ENCODE measurements at regions not wholly inside any gene's neighbourhood (a gene's known extent, or its start where the extent isn't known, plus 50 kb on each side); places are given as distances from the start of the nearest gene placed in this dataset.

DNA sequence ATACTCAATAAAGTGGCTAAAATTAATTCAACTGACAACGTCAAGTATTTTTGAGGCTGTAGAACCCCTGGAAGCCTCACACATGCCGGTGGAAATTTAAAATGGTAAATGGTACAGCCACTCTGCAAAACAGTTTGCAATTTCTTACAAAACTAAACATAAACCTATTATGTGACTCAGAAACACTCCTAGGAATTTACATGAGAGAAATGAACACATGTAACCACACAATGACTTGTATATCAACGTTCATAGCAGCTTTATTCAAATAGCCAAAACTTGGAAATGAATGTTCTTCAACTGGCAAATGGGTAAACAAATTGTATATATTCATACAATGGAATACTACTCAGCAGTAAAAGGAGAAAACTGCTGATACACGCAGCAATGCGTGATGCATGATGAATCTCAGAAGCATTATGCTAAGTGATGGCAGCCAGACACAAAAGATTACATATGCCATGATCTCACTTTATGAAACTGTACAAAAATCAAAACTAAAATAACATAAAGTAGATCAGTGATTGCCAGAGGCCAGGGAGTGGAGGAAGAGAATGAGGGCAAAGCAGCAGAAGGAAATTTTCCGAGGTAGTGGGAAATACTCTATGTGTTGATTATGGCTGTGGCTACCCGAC is 112.5 kb downstream of the FAM50B start:
- Histone ChIP-seq H3K9me3 (ENCODE audit: control insufficient read depth, low read depth, low read length) (no peaks in the 10 kb centered on the region), H3K79me2 (ENCODE audit: control insufficient read depth, insufficient read depth, low read length) (no peaks in the 10 kb centered on the region), H3K27me3 (ENCODE audit: control insufficient read depth, extremely low read depth, insufficient read depth, low read length) (no peaks in the 10 kb centered on the region), H3K9ac (ENCODE audit: control insufficient read depth, extremely low read depth, insufficient read depth, low read length) (no peak overlapping the region), H3K9me1 (ENCODE audit: control insufficient read depth, extremely low read depth, insufficient read depth, low read length) (no peaks in the 10 kb centered on the region), H3K27ac (ENCODE audit: control insufficient read depth, insufficient read depth, low read length) (no peak overlapping the region), H3K36me3 (ENCODE audit: control insufficient read depth in 2 of 2, extremely low read depth in 1 of 2, insufficient read depth in 2 of 2, low read length in 2 of 2) (no peaks in the 10 kb centered on the region), H4K20me1 (ENCODE audit: control insufficient read depth, extremely low read depth, insufficient read depth, low read length) (no peaks in the 10 kb centered on the region), H3K4me3 (ENCODE audit: control insufficient read depth in 2 of 3, extremely low read depth in 1 of 3, insufficient read depth in 2 of 3, low read depth in 1 of 3, low read length in 3 of 3) (no peak overlapping the region), H3K4me1 (ENCODE audit: control insufficient read depth, extremely low read depth, insufficient read depth, low read length) (no peaks in the 10 kb centered on the region), H3K4me2 (ENCODE audit: control insufficient read depth, extremely low read depth, insufficient read depth, low read depth, low read length) (no peak overlapping the region), H2AFZ (ENCODE audit: control insufficient read depth, low read length) (no peak overlapping the region)
- FAIRE-seq (no peak), DNase-seq (ENCODE audit: low read depth, low spot score) (no peak)
- dilution Hi-C loops (cut with MboI; ENCODE audit: extremely low pct_ligation_motif_present, low sequenced_read_pairs), result no loop called here
- TF ChIP-seq EZH2 (IDR thresholded peaks at IDR 0.05; ENCODE audit: low read length), result no peak
- TF ChIP-seq, protein P1, sequence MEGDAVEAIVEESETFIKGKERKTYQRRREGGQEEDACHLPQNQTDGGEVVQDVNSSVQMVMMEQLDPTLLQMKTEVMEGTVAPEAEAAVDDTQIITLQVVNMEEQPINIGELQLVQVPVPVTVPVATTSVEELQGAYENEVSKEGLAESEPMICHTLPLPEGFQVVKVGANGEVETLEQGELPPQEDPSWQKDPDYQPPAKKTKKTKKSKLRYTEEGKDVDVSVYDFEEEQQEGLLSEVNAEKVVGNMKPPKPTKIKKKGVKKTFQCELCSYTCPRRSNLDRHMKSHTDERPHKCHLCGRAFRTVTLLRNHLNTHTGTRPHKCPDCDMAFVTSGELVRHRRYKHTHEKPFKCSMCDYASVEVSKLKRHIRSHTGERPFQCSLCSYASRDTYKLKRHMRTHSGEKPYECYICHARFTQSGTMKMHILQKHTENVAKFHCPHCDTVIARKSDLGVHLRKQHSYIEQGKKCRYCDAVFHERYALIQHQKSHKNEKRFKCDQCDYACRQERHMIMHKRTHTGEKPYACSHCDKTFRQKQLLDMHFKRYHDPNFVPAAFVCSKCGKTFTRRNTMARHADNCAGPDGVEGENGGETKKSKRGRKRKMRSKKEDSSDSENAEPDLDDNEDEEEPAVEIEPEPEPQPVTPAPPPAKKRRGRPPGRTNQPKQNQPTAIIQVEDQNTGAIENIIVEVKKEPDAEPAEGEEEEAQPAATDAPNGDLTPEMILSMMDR (optimal IDR thresholded peaks at IDR 0.05 in 1 of 3, IDR thresholded peaks at IDR 0.05 in 1 of 3, conservative IDR thresholded peaks at IDR 0.05 in 1 of 3; ENCODE audit: extremely low read depth in 1 of 3, insufficient read depth in 2 of 3, low read length in 3 of 3), result no peak

DNA sequence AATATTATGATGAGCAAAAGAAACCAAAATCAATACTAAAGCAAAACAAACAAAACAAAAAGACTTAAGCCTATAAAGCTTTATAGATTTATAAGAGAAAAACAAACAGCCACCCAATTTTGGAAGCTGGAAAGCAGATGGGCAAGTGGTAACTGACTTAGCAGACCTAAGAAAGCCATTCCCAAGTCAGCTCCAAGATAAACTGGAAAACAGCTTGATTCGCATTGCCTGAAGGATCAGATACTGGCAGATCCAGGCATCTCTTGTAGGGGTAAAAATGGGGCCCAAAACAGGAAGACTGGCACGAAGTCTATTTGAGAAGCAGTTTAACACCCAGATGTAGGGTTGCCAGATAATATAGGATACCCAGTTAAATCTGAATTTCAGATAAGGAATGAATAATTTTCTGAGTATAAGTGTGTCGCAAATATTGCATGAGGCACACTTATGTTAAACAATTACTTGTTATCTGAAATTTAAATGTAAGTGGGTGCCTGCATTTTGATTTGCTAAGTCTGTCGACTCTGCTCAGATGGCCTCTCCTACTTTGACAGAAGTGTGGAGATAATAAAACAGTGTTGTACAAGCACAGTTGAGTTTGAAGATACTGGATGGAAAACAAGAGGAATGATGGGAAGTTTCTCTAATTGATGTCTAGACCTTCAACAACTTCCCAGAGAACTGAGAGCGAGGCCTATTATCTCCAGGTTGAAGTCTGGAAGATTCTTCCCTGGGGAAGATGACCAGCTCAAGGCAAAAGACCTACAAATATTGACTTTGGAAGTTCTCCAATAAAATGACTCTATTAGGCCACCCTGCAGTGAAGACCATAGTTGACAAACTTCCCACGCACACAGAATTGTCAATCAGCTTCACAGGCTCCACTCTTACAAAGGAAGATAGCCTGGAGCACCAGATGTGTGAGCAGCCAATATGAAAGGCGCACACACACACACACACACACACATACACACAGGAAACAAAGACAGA is 113.4 kb downstream of the FAM50B start:
- no peaks in the 10 kb centered on the region for H3K4me1 ChIP-seq (ENCODE audit: control insufficient read depth, extremely low read depth, insufficient read depth, low read length)
- FAIRE-seq (no peak), DNase-seq (ENCODE audit: low read depth, low spot score) (no peak)
- no peaks in the 10 kb centered on the region for H3K36me3 ChIP-seq (ENCODE audit: control insufficient read depth in 2 of 2, extremely low read depth in 1 of 2, insufficient read depth in 2 of 2, low read length in 2 of 2)
- H3K4me2 ChIP-seq (ENCODE audit: control insufficient read depth, extremely low read depth, insufficient read depth, low read depth, low read length), result no peak overlapping the region
- no peak overlapping the region for H3K27ac ChIP-seq (ENCODE audit: control insufficient read depth, insufficient read depth, low read length)
- dilution Hi-C loops (cut with MboI; ENCODE audit: extremely low pct_ligation_motif_present, low sequenced_read_pairs), result no loop called here
- H3K27me3 ChIP-seq (ENCODE audit: control insufficient read depth, extremely low read depth, insufficient read depth, low read length), result no peaks in the 10 kb centered on the region
- H3K9me3 ChIP-seq (ENCODE audit: control insufficient read depth, low read depth, low read length), result no peaks in the 10 kb centered on the region
- H3K9me1 ChIP-seq (ENCODE audit: control insufficient read depth, extremely low read depth, insufficient read depth, low read length), result no peaks in the 10 kb centered on the region
- no peak overlapping the region for H3K4me3 ChIP-seq (ENCODE audit: control insufficient read depth in 2 of 3, extremely low read depth in 1 of 3, insufficient read depth in 2 of 3, low read depth in 1 of 3, low read length in 3 of 3)
- no peak overlapping the region for H3K9ac ChIP-seq (ENCODE audit: control insufficient read depth, extremely low read depth, insufficient read depth, low read length)
- H3K79me2 ChIP-seq (ENCODE audit: control insufficient read depth, insufficient read depth, low read length), result no peaks in the 10 kb centered on the region
- TF ChIP-seq EZH2 (IDR thresholded peaks at IDR 0.05; ENCODE audit: low read length), result no peak
- no peak overlapping the region for H2AFZ ChIP-seq (ENCODE audit: control insufficient read depth, low read length)
- H4K20me1 ChIP-seq (ENCODE audit: control insufficient read depth, extremely low read depth, insufficient read depth, low read length), result no peaks in the 10 kb centered on the region
